HEK293 (cell line): ENCODE measurements at regions not wholly inside any gene's neighbourhood (a gene's known extent, or its start where the extent isn't known, plus 50 kb on each side); places are given as distances from the start of the nearest gene placed in this dataset.

Experiments
- CTCF ChIA-PET: fragments of 350-600 bp; formaldehyde crosslinking; extraction: SDS; loops from one replicate; lab custom pipeline; 2021; ENCODE audit warnings: antibody characterized with exemption; lab: Yijun Ruan, JAX
- POLR2A ChIA-PET: fragments of 300-600 bp; formaldehyde crosslinking; extraction: SDS; loops from one replicate; lab custom pipeline; 2020; ENCODE audit warnings: antibody characterized with exemption, inconsistent platforms; lab: Yijun Ruan, JAX
- H3K27ac ChIP-seq: fragments of 200-500 bp; sonication (Bioruptor generic); 2 replicates; pipeline ENCODE4 v1.5.1; 2014; ENCODE audit warnings: low read depth, low read length, control low read depth, inconsistent platforms; ENCODE audit errors: extremely low read depth
- H3K36me3 ChIP-seq, 2 experiments: fragments of 200-500 bp in 1 of 2; sonication (Bioruptor generic) in 1 of 2; 1 replicate in 1 of 2; 2 replicates in 1 of 2; pipeline ENCODE4 v1.5.1; 2014 to 2017; ENCODE audit warnings: inconsistent platforms in 2 of 2, low read length in 2 of 2; ENCODE audit not compliant: control insufficient read depth in 2 of 2, insufficient read depth in 1 of 2
- H3K4me1 ChIP-seq: fragments of 200-500 bp; sonication (Bioruptor generic); 2 replicates; pipeline ENCODE4 v1.5.1; 2014; ENCODE audit warnings: mild to moderate bottlenecking, low read length, inconsistent platforms; ENCODE audit not compliant: control insufficient read depth, insufficient read depth
- H3K4me3 ChIP-seq: 2 replicates; pipeline ENCODE4 v1.5.1; 2011; ENCODE audit warnings: low read depth, mild to moderate bottlenecking, control low read depth, low read length, moderate library complexity
- H3K9me3 ChIP-seq: fragments of 200-500 bp; sonication (Bioruptor generic); 2 replicates; pipeline ENCODE4 v1.5.1; 2014; ENCODE audit warnings: low read depth, low read length, inconsistent platforms; ENCODE audit not compliant: control insufficient read depth, insufficient read depth
- GLI4 ChIP-seq: fragments of 450-650 bp; formaldehyde crosslinking; IDR thresholded peaks from 2 replicates; pipeline ENCODE4 v1.5.1; 2016; ENCODE audit warnings: missing biosample characterization, missing genetic modification characterization
- KLF9 ChIP-seq: fragments of 450-650 bp; formaldehyde crosslinking; IDR thresholded peaks from 2 replicates; pipeline ENCODE4 v1.5.1; 2016; ENCODE audit warnings: missing biosample characterization, missing genetic modification characterization, low read depth
- PRDM10 ChIP-seq: fragments of 450-650 bp; formaldehyde crosslinking; IDR thresholded peaks from 2 replicates; pipeline ENCODE4 v1.5.1; 2016; ENCODE audit warnings: missing biosample characterization, missing genetic modification characterization
- SCRT1 ChIP-seq: fragments of 450-650 bp; formaldehyde crosslinking; IDR thresholded peaks from 2 replicates; pipeline ENCODE4 v1.5.1; 2016; ENCODE audit warnings: missing biosample characterization, missing genetic modification characterization, borderline replicate concordance
- SP7 ChIP-seq: fragments of 450-650 bp; formaldehyde crosslinking; IDR thresholded peaks from 2 replicates; pipeline ENCODE4 v1.5.1; 2016; ENCODE audit warnings: missing biosample characterization, missing genetic modification characterization
- ZBTB48 ChIP-seq: fragments of 450-650 bp; formaldehyde crosslinking; IDR thresholded peaks from 2 replicates; pipeline ENCODE4 v1.5.1; 2016; ENCODE audit warnings: missing biosample characterization, missing genetic modification characterization
- ZBTB7A ChIP-seq: fragments of 450-650 bp; formaldehyde crosslinking; IDR thresholded peaks from 2 replicates; pipeline ENCODE4 v1.5.1; 2016; ENCODE audit warnings: low read depth, missing biosample characterization, missing genetic modification characterization
- ZIC2 ChIP-seq: fragments of 450-650 bp; formaldehyde crosslinking; IDR thresholded peaks from 2 replicates; pipeline ENCODE4 v1.5.1; 2016; ENCODE audit warnings: missing biosample characterization, missing genetic modification characterization
- ZNF10 ChIP-seq: fragments of 450-650 bp; formaldehyde crosslinking; IDR thresholded peaks from 2 replicates; pipeline ENCODE4 v1.5.1; 2017; ENCODE audit warnings: missing biosample characterization, missing genetic modification characterization
- ZNF248 ChIP-seq: fragments of 450-650 bp; formaldehyde crosslinking; IDR thresholded peaks from 2 replicates; pipeline ENCODE4 v1.5.1; 2017; ENCODE audit warnings: missing biosample characterization, missing genetic modification characterization
- ZNF366 ChIP-seq: fragments of 450-650 bp; formaldehyde crosslinking; conservative IDR thresholded peaks from 2 replicates; pipeline ENCODE4 v1.5.1; 2016; ENCODE audit warnings: missing biosample characterization, missing genetic modification characterization
- ZNF426 ChIP-seq: fragments of 450-650 bp; formaldehyde crosslinking; IDR thresholded peaks from 2 replicates; pipeline ENCODE4 v1.5.1; 2017; ENCODE audit warnings: missing biosample characterization, missing genetic modification characterization, mild to moderate bottlenecking, inconsistent platforms, moderate library complexity
- ZNF510 ChIP-seq: fragments of 450-650 bp; formaldehyde crosslinking; IDR thresholded peaks from 2 replicates; pipeline ENCODE4 v1.5.1; 2018; ENCODE audit warnings: mild to moderate bottlenecking, missing genetic modification characterization, missing biosample characterization; ENCODE audit not compliant: insufficient replicate concordance
- ZSCAN5A ChIP-seq: fragments of 450-650 bp; formaldehyde crosslinking; IDR thresholded peaks from 2 replicates; pipeline ENCODE4 v1.5.1; 2016; ENCODE audit warnings: missing biosample characterization, missing genetic modification characterization
- TF ChIP-seq, protein P1 (sequence below): fragments of 450-650 bp; formaldehyde crosslinking; IDR thresholded peaks from 2 replicates; pipeline ENCODE4 v1.5.1; 2016; ENCODE audit warnings: missing biosample characterization, missing genetic modification characterization, borderline replicate concordance

- TF ChIP-seq, protein P1, sequence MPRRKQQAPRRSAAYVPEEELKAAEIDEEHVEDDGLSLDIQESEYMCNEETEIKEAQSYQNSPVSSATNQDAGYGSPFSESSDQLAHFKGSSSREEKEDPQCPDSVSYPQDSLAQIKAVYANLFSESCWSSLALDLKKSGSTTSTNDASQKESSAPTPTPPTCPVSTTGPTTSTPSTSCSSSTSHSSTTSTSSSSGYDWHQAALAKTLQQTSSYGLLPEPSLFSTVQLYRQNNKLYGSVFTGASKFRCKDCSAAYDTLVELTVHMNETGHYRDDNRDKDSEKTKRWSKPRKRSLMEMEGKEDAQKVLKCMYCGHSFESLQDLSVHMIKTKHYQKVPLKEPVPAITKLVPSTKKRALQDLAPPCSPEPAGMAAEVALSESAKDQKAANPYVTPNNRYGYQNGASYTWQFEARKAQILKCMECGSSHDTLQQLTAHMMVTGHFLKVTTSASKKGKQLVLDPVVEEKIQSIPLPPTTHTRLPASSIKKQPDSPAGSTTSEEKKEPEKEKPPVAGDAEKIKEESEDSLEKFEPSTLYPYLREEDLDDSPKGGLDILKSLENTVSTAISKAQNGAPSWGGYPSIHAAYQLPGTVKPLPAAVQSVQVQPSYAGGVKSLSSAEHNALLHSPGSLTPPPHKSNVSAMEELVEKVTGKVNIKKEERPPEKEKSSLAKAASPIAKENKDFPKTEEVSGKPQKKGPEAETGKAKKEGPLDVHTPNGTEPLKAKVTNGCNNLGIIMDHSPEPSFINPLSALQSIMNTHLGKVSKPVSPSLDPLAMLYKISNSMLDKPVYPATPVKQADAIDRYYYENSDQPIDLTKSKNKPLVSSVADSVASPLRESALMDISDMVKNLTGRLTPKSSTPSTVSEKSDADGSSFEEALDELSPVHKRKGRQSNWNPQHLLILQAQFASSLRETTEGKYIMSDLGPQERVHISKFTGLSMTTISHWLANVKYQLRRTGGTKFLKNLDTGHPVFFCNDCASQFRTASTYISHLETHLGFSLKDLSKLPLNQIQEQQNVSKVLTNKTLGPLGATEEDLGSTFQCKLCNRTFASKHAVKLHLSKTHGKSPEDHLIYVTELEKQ: no peak
- TF ChIP-seq PRDM10 (no peak), ZNF426 (tag by site-specific recombination) (no peak), KLF9 (tag by site-specific recombination) (no peak), ZSCAN5A (tag by site-specific recombination) (no peak), ZNF366 (no peak), ZBTB48 (tag by site-specific recombination) (no peak), SCRT1 (no peak), ZBTB7A (tag by site-specific recombination) (no peak), ZNF510 (tag by site-specific recombination) (no peak), ZNF248 (tag by site-specific recombination) (no peak), SP7 (no peak), GLI4 (no peak)
These were observed 260.4 kb downstream of the LPIN1 start (continued) for GRCh38 chr2:12006850-12007249.

DNA sequence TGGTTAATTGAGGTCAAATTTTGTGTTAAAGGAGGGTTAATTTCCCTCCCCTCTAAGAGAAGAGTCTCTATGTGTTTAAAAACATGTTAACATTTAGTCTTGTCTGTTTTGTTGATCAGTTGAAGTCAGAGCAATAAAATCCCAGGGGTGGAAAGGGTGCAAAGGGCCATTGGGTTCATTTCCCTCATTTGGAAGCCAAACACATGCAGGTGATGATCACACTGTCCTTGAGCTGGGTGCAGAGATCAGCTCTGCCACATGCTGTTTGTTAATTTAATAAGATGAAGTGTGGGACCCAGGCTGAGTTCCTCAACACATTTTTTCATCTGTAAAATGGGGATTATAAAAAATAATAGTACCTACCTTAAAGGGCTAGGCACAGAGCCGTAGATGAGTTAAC lies 260.9 kb downstream of the LPIN1 start:
- no peak overlapping the region for H3K27ac ChIP-seq
- no peaks in the 10 kb centered on the region for H3K9me3 ChIP-seq
- POLR2A ChIA-PET: no interaction called here
- CTCF ChIA-PET: no interaction called here
- H3K4me1 ChIP-seq: peaks cover 14% of the 10 kb centered on the region
- TF ChIP-seq ZIC2 (tag by site-specific recombination) (no peak), ZNF10 (tag by site-specific recombination) (0 out of 2 replicates have a peak, but pooled peaks have one; percentile 26), ZNF366 (no peak), PRDM10 (no peak)
- H3K36me3 ChIP-seq: no peaks in the 10 kb centered on the region
- no peak overlapping the region for H3K4me3 ChIP-seq
